GM10266 (cell line): ENCODE measurements at regions not wholly inside any gene's neighbourhood (a gene's known extent, or its start where the extent isn't known, plus 50 kb on each side); places are given as distances from the start of the nearest gene placed in this dataset.
"Not testable (repeated sequence)": the region's sequence is repeated elsewhere in the genome, so short reads cannot be mapped to it uniquely, and the experiment has no call there.

ENCODE experiments used
- DNase-seq: peaks from one replicate; pipeline ENCODE4 v3.0.0; 2012; ENCODE audit errors: extremely low spot score
- CTCF ChIP-seq: IDR thresholded peaks from 2 replicates; pipeline ENCODE4 v1.5.1; 2012; ENCODE audit warnings: mild to moderate bottlenecking, low read depth; ENCODE audit not compliant: control insufficient read depth, insufficient read depth; ENCODE audit errors: missing control alignments

DNA sequence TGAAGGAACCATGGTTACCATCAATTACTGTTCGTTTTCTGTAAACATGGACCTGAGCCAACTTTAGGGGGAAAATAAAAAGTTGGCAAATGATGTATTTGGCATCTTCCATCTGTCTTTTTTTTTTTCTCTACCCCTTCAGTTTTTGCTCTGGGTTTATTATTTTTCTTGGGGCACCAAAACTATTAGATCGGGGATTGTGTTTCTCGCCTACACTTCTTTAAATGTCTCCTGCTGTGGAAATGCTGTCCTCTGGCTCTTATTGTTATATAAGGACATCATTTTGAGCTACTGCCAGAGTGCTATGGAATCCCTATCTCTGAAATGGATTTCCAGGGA lies 234.0 kb upstream of the SLIT2 start:
- DNase-seq: no peak
- TF ChIP-seq CTCF: no peak

- no peak for TF ChIP-seq CTCF
- no peak for DNase-seq
Observed at GRCh38 chr4:20017070-20017776, 234.5 kb upstream of the SLIT2 start.

DNA sequence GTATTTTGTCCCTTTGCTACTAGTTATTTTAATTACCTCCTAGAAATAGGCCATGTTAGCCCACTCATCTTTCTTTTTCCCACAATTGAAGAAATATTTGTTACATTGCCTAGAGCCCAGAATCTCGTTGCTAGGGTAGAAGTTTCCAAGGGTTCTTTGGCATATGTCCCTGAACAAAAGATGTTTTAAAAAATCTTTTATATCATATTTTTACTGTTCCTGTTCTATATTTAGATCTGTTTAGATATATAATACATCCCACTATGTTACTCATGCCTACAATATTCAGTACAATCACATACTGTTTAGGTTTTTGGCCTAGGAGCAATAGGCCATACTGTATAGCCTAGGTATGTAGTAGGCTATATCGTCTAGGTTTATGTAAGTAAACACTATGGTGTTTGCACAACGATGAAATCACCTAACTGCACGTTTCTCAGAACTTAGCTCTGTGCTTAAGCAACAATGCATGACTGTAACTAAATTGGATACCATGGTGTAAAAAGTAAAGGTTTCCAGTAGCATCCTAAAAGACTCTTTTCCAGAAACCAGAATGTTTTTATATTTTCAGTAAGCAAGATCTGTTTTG lies 236.0 kb upstream of the SLIT2 start:
- no peak for TF ChIP-seq CTCF
- no peak for DNase-seq

- not testable (repeated sequence) for DNase-seq
Observed at GRCh38 chr4:20003836-20004558, 247.7 kb upstream of the SLIT2 start.

DNA sequence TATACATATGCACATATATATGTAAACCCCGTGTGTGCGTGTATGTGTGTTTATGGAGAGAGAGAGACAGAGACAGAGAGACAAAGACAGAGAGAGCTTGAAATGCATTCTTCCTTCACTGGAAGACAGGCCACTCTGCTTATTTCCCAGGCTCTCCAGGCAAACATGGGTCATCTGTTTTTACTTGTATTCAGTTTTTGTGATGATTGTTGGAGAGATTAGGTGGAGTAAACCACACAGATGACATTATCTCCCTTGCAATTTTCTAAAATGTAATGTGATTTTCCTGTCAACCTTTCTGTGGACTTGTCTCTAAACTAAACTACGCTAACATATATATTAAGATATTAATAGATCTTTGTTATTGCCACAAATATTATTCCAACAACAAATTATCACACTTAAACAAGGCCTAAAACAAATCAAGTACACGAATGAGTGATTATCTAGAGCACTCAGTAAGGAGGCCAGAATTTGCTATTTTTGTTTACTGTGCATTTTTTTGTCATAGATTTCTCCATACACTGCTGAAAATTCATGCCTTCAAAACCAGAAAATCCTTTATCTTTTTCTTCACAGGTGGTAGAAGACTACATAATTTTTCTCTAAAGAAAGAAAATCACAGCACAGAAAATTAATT lies 251.8 kb upstream of the SLIT2 start:
- DNase-seq: no peak
- TF ChIP-seq CTCF: no peak

GRCh38 chr4:19999276-19999675 lies 252.4 kb upstream of the SLIT2 start:
- TF ChIP-seq CTCF: no peak
- no peak for DNase-seq

DNA sequence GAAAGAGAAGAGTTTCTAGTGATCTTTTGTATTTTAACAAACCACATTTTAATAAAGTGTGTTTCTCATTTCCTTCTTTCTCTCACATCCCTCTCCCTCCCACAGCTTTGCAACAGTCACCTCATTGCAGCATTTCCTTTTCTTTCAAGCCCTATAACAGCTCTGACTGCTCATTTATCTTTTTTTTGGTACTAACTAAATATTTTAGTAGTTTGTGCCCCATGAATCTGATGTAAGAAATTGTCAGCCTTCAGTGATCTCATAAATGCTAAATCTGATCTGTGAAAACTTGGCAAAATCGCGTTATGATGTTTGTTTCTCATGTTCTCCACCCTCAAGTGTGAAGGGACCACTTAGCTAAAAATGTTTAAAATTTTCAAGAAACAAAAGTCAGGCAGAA lies 258.5 kb upstream of the SLIT2 start:
- no peak for TF ChIP-seq CTCF
- no peak for DNase-seq
